K562 (cell line): ENCODE measurements at regions not wholly inside any gene's neighbourhood (a gene's known extent, or its start where the extent isn't known, plus 50 kb on each side); places are given as distances from the start of the nearest gene placed in this dataset.

ENCODE experiments used
- ATAC-seq: fragments of 200-7000 bp; cut with Tn5 transposase; 3 replicates; pipeline ENCODE4 v1.9.1; 2020; ENCODE audit warnings: moderate library complexity
- BruUV-seq: library from RNA; stranded (reverse); fragments of 400-500 nt; replicated peaks from 2 replicates; lab custom pipeline; 2021; lab: Mats Ljungman, UMichigan
- CTCF ChIA-PET: fragments of 300-600 bp; formaldehyde crosslinking; extraction: SDS; loops from one replicate; lab custom pipeline; 2021; ENCODE audit warnings: low intra/inter-chr PET ratio; lab: Yijun Ruan, JAX
- POLR2A ChIA-PET: fragments of 300-600, 350-650 bp; sonication (Branson Sonifier 250); formaldehyde crosslinking; extraction: SDS; loops from one replicate; lab custom pipeline; 2021; ENCODE audit warnings: antibody characterized with exemption, inconsistent platforms; lab: Yijun Ruan, JAX
- DNase-seq, 4 experiments: peaks; one replicate each; pipeline versions ENCODE4 v3.0.0 to v3.0.0-alpha.2; 2011 to 2018; ENCODE audit warnings: low spot score in 3 of 4, mixed read lengths in 3 of 4; ENCODE audit errors: extremely low read depth in 1 of 4
- FAIRE-seq: peaks from 2 replicates; lab custom pipeline; 2011; peaks lifted over from hg19 to GRCh38; lab: Jason Lieb, UNC
- H2AFZ ChIP-seq: 2 replicates; pipeline ENCODE4 v1.6.0; 2011; ENCODE audit warnings: low read depth, low read length, control low read depth, inconsistent platforms
- H3K27ac ChIP-seq: fragments of 200-600 bp; 3 replicates; pipeline ENCODE4 v1.8.0; 2011; ENCODE audit warnings: low read depth, mild to moderate bottlenecking, control low read depth, inconsistent platforms, low read length, moderate library complexity, mixed read lengths; ENCODE audit errors: extremely low read depth
- H3K27me3 ChIP-seq, 2 experiments: fragments of 300-600 bp in 1 of 2; 2 replicates in 1 of 2; 3 replicates in 1 of 2; pipeline versions ENCODE4 v1.6.0 to v1.8.0; 2011; ENCODE audit warnings: inconsistent platforms in 2 of 2, low read length in 2 of 2, mild to moderate bottlenecking in 1 of 2, mixed read lengths in 1 of 2, moderate library complexity in 1 of 2; ENCODE audit not compliant: control insufficient read depth in 2 of 2, insufficient read depth in 2 of 2
- H3K36me3 ChIP-seq: fragments of 300-600 bp; 3 replicates; pipeline ENCODE4 v1.8.0; 2011; ENCODE audit warnings: mild to moderate bottlenecking, low read length, inconsistent platforms; ENCODE audit not compliant: control insufficient read depth, insufficient read depth
- H3K4me1 ChIP-seq, 2 experiments: fragments of 200-600 bp in 1 of 2; replicated peaks in 1 of 2; 2 replicates in 1 of 2; 3 replicates in 1 of 2; pipeline versions ENCODE4 v1.5.1 to v1.8.0; 2011; ENCODE audit warnings: inconsistent platforms in 2 of 2, low read length in 2 of 2, mild to moderate bottlenecking in 1 of 2, mixed read lengths in 1 of 2, moderate library complexity in 1 of 2; ENCODE audit not compliant: control insufficient read depth in 2 of 2, insufficient read depth in 2 of 2
- H3K4me2 ChIP-seq: 2 replicates; pipeline ENCODE4 v1.6.1; 2011; ENCODE audit warnings: low read length, control low read depth, inconsistent platforms, mixed read lengths; ENCODE audit not compliant: insufficient read depth
- H3K4me3 ChIP-seq: fragments of 200-600 bp; sonication (generic), shearing (Covaris generic); 2 replicates; pipeline ENCODE4 v1.5.1; 2016; ENCODE audit warnings: control low read depth, inconsistent platforms
- H3K79me2 ChIP-seq: fragments of 200-600 bp; 3 replicates; pipeline ENCODE4 v1.8.0; 2011; ENCODE audit warnings: low read length, inconsistent platforms; ENCODE audit not compliant: control insufficient read depth, insufficient read depth
- H3K9ac ChIP-seq, 2 experiments: 2 replicates each; pipeline versions ENCODE4 v1.6.0 to v1.6.1; 2011; ENCODE audit warnings: low read depth in 2 of 2, low read length in 2 of 2, control low read depth in 1 of 2, inconsistent platforms in 1 of 2, mild to moderate bottlenecking in 1 of 2, mixed read lengths in 1 of 2; ENCODE audit not compliant: insufficient read depth in 1 of 2
- H3K9me1 ChIP-seq: one replicate; pipeline ENCODE4 v1.6.0; 2011; ENCODE audit warnings: inconsistent platforms, mild to moderate bottlenecking, low read length, moderate library complexity; ENCODE audit not compliant: control insufficient read depth, insufficient read depth
- H3K9me3 ChIP-seq: replicated peaks from 2 replicates; pipeline ENCODE4 v1.5.1; 2011; ENCODE audit warnings: low read depth, low read length, inconsistent platforms; ENCODE audit not compliant: control insufficient read depth, insufficient read depth
- H4K20me1 ChIP-seq: replicated peaks from 2 replicates; pipeline ENCODE4 v1.6.1; 2011; ENCODE audit warnings: low read length, inconsistent platforms, mixed read lengths; ENCODE audit not compliant: control insufficient read depth, insufficient read depth
- ATF1 ChIP-seq, 2 experiments: fragments of 450-650 bp in 1 of 2; IDR thresholded peaks; 2 replicates each; pipeline ENCODE4 v1.6.1; 2016; ENCODE audit warnings: missing compliant biosample characterization in 1 of 2, missing genetic modification characterization in 1 of 2
- ESRRA ChIP-seq: fragments of 450-650 bp; IDR thresholded peaks from 2 replicates; pipeline ENCODE4 v1.6.1; 2014; ENCODE audit warnings: low read depth, mild to moderate bottlenecking, moderate library complexity, borderline replicate concordance
- FOXK2 ChIP-seq, 2 experiments: fragments of 450-650 bp; IDR thresholded peaks in 1 of 2; conservative IDR thresholded peaks in 1 of 2; 2 replicates each; pipeline ENCODE4 v1.6.1; 2016; ENCODE audit warnings: low read depth in 2 of 2, mild to moderate bottlenecking in 1 of 2
- MYBL2 ChIP-seq, 2 experiments: fragments of 450-650 bp in 1 of 2; sonication (generic) in 1 of 2; formaldehyde crosslinking in 1 of 2; IDR thresholded peaks; 2 replicates each; pipeline versions ENCODE4 v1.6.1 to v1.8.1; 2017 to 2022; ENCODE audit warnings: borderline replicate concordance in 1 of 2, inconsistent platforms in 1 of 2, low read depth in 1 of 2, mild to moderate bottlenecking in 1 of 2, missing genetic modification reagents in 1 of 2, moderate library complexity in 1 of 2
- SRSF3 ChIP-seq: fragments of 200-400 bp; formaldehyde crosslinking; IDR thresholded peaks from 2 replicates; pipeline ENCODE4 v1.6.1; 2016; ENCODE audit warnings: mild to moderate bottlenecking, low read length, moderate library complexity; ENCODE audit not compliant: insufficient read depth
- ZBTB5 ChIP-seq: fragments of 450-650 bp; IDR thresholded peaks from 2 replicates; pipeline ENCODE4 v1.6.1; 2017; ENCODE audit warnings: antibody characterized with exemption
- ZFX ChIP-seq: sonication (generic); formaldehyde crosslinking; IDR thresholded peaks from 2 replicates; pipeline ENCODE4 v1.8.0; 2022; ENCODE audit warnings: mild to moderate bottlenecking, missing genetic modification reagents, moderate library complexity
- WGBS: fragments of 100-300 bp; shearing (Covaris generic); methylation state at CpG from one replicate; pipeline ENCODE4 v1.1.6; 2016; ENCODE audit warnings: low coverage, mixed read lengths; ENCODE audit not compliant: insufficient coverage; ENCODE audit errors: missing lambda C conversion rate; 5-methylcytosine and 5-hydroxymethylcytosine counted together
- in situ Hi-C: fragments of 300-500 bp; cut with MboI; formaldehyde crosslinking; loops from 4 replicates; pipeline ENCODE4 v1.15.0; 2018; ENCODE audit warnings: inconsistent platforms, mixed read lengths
- intact Hi-C: fragments of 100-400 bp; cut with micrococcal nuclease; formaldehyde crosslinking; loops from 2 replicates; pipeline ENCODE4 v1.14.2; 2022

- H3K79me2 ChIP-seq: no peaks in the 10 kb centered on the region
- no peak overlapping the region for H3K27ac ChIP-seq
- no peak overlapping the region for H3K4me3 ChIP-seq
- in situ Hi-C loops (no loop called here), intact Hi-C loops (no loop called here)
- H3K36me3 ChIP-seq: no peaks in the 10 kb centered on the region
- H3K4me2 ChIP-seq: no peak overlapping the region
- ChIA-PET CTCF (no interaction called here), POLR2A (no interaction called here)
- H3K9me3 ChIP-seq: no peaks in the 10 kb centered on the region
- H3K9ac ChIP-seq: no peak overlapping the region
- FAIRE-seq (no peak), ATAC-seq (no peak), DNase-seq (no peak)
- peaks cover 0 to 49% of the 10 kb centered on the region in 2 experiments; a peak in 3 of 5 replicates for H3K27me3 ChIP-seq
- peaks cover 9% of the 10 kb centered on the region; the same call in 1 of the 2 replicates for H4K20me1 ChIP-seq
- H3K4me1 ChIP-seq: no peaks in the 10 kb centered on the region
- no TSS peak for BruUV-seq
- no peak overlapping the region for H2AFZ ChIP-seq
- H3K9me1 ChIP-seq: no peaks in the 10 kb centered on the region
- WGBS: under 1% methylated on average over 26 of the region's 28 CpGs
- TF ChIP-seq SRSF3 (no peak), ZFX (no peak), ATF1 (CRISPR knock-in tag; IDR thresholded peaks at IDR 0.05) (no peak), ATF1 (tag; IDR thresholded peaks at IDR 0.05) (no peak), FOXK2 (conservative IDR thresholded peaks at IDR 0.05 in 1 of 2, IDR thresholded peaks at IDR 0.05 in 1 of 2; ENCODE audit: low read depth in 2 of 2) (no peak), MYBL2 (IDR thresholded peaks at IDR 0.05; ENCODE audit: low read depth) (no peak), MYBL2 (CRISPR knock-in tag; IDR thresholded peaks at IDR 0.05; ENCODE audit: borderline replicate concordance) (no peak), ESRRA (no peak), ZBTB5 (no peak)
Measured at GRCh38 chr6:170039156-170040114, 251.4 kb downstream of the DLL1 start.
